GM19240 (cell line): ENCODE measurements at regions not wholly inside any gene's neighbourhood (a gene's known extent, or its start where the extent isn't known, plus 50 kb on each side); places are given as distances from the start of the nearest gene placed in this dataset.

ENCODE experiments used
- DNase-seq: peaks from one replicate; pipeline ENCODE4 v3.0.0; 2011; ENCODE audit warnings: low spot score; ENCODE audit not compliant: insufficient read length

- no peak for DNase-seq
Measured at GRCh38 chr17:36816214-36816906, 120.9 kb upstream of the LHX1 start.

- DNase-seq, result no peak
Measured at GRCh38 chr17:36816907-36817288, 120.4 kb upstream of the LHX1 start.

- DNase-seq, result no peak
Measured at GRCh38 chr17:36817483-36818048, 119.7 kb upstream of the LHX1 start.

- DNase-seq, result no peak
Measured at GRCh38 chr17:36818134-36818825, 119.0 kb upstream of the LHX1 start.

GRCh38 chr17:36823850-36824677, 113.2 kb upstream of the LHX1 start:
- DNase-seq, result no peak

- DNase-seq, result no peak
Measured at GRCh38 chr17:36824678-36825101, 112.6 kb upstream of the LHX1 start.

GRCh38 chr17:36825113-36825512, 112.2 kb upstream of the LHX1 start:
- DNase-seq, result no peak

- no peak for DNase-seq
Measured at GRCh38 chr17:36825521-36825920, 111.8 kb upstream of the LHX1 start.

- DNase-seq, result no peak
Measured at GRCh38 chr17:36825951-36826350, 111.3 kb upstream of the LHX1 start.

- DNase-seq, result no peak
Measured at GRCh38 chr17:36827081-36827480, 110.2 kb upstream of the LHX1 start.

GRCh38 chr17:36829676-36830075, 107.6 kb upstream of the LHX1 start:
- no peak for DNase-seq

GRCh38 chr17:36833279-36833678, 104.0 kb upstream of the LHX1 start:
- no peak for DNase-seq

GRCh38 chr17:36835036-36835435, 102.2 kb upstream of the LHX1 start:
- no peak for DNase-seq

- DNase-seq, result no peak
Measured at GRCh38 chr17:36837195-36837938, 99.9 kb upstream of the LHX1 start.

GRCh38 chr17:36837939-36838272, 99.4 kb upstream of the LHX1 start:
- DNase-seq, result no peak

GRCh38 chr17:36839256-36839655, 98.0 kb upstream of the LHX1 start:
- no peak for DNase-seq

- no peak for DNase-seq
Measured at GRCh38 chr17:36840796-36841195, 96.5 kb upstream of the LHX1 start.

GRCh38 chr17:36842231-36842819, 95.0 kb upstream of the LHX1 start:
- no peak for DNase-seq

- DNase-seq, result no peak
Measured at GRCh38 chr17:36842963-36843558, 94.2 kb upstream of the LHX1 start.

- no peak for DNase-seq
Measured at GRCh38 chr17:36844013-36844412, 93.3 kb upstream of the LHX1 start.

- no peak for DNase-seq
Measured at GRCh38 chr17:36844601-36845000, 92.7 kb upstream of the LHX1 start.
